AG09309 (cell line): ENCODE measurements at regions not wholly inside any gene's neighbourhood (a gene's known extent, or its start where the extent isn't known, plus 50 kb on each side); places are given as distances from the start of the nearest gene placed in this dataset.
A peak's percentile ranks its signal among the peaks of the same experiment; 100 is the strongest.

Experiments
- DNase-seq: peaks from one replicate; pipeline ENCODE4 v3.0.0-alpha.2; 2010; ENCODE audit warnings: low read depth
- H3K4me3 ChIP-seq: 2 replicates; pipeline ENCODE4 v1.5.1; 2011; ENCODE audit warnings: mild to moderate bottlenecking, low read depth, low read length, moderate library complexity; ENCODE audit not compliant: control insufficient read depth
- CTCF ChIP-seq: IDR thresholded peaks from 2 replicates; pipeline ENCODE4 v1.5.1; 2011; ENCODE audit warnings: mild to moderate bottlenecking, low read depth, low read length, inconsistent platforms; ENCODE audit not compliant: insufficient read depth, control insufficient read depth; ENCODE audit errors: missing control alignments

GRCh38 chr3:90010341-90010740 is 902.9 kb downstream of the EPHA3 start:
- H3K4me3 ChIP-seq = no peak overlapping the region
- no peak for TF ChIP-seq CTCF
- no peak for DNase-seq

- DNase-seq = no peak
- no peak overlapping the region for H3K4me3 ChIP-seq
- TF ChIP-seq CTCF = no peak
Measured at GRCh38 chr3:90011131-90011530, 903.7 kb downstream of the EPHA3 start.

- no peak for DNase-seq
- H3K4me3 ChIP-seq = no peak overlapping the region
- no peak for TF ChIP-seq CTCF
Measured at GRCh38 chr3:90011596-90011995, 904.2 kb downstream of the EPHA3 start.

- H3K4me3 ChIP-seq = no peak overlapping the region
- TF ChIP-seq CTCF = no peak
- no peak for DNase-seq
Measured at GRCh38 chr3:90011996-90012395, 904.6 kb downstream of the EPHA3 start.

GRCh38 chr3:90015688-90016356 is 908.4 kb downstream of the EPHA3 start:
- H3K4me3 ChIP-seq = no peak overlapping the region
- peak; percentile 18 for DNase-seq
- TF ChIP-seq CTCF = no peak

GRCh38 chr3:90016555-90016954 is 909.1 kb downstream of the EPHA3 start:
- no peak for TF ChIP-seq CTCF
- DNase-seq = no peak
- no peak overlapping the region for H3K4me3 ChIP-seq

GRCh38 chr3:90018779-90019178 is 911.4 kb downstream of the EPHA3 start:
- no peak for TF ChIP-seq CTCF
- DNase-seq = no peak
- H3K4me3 ChIP-seq = no peak overlapping the region
